PC-3 (cell line): ENCODE measurements at regions not wholly inside any gene's neighbourhood (a gene's known extent, or its start where the extent isn't known, plus 50 kb on each side); places are given as distances from the start of the nearest gene placed in this dataset.

ENCODE experiments used
- CTCF ChIP-seq: fragments of 300-600 bp; sonication (generic); conservative IDR thresholded peaks from 2 replicates; pipeline ENCODE4 v1.5.1; 2017; ENCODE audit warnings: antibody characterized with exemption, low read depth, mild to moderate bottlenecking, low read length
- EZH2 ChIP-seq: fragments of 300-600 bp; sonication (generic); IDR thresholded peaks from one replicate; pipeline ENCODE4 v1.6.1; 2017; ENCODE audit warnings: antibody characterized with exemption, mild to moderate bottlenecking, low read length; ENCODE audit not compliant: unreplicated experiment

GRCh38 chr5:96288845-96289185, 144.2 kb downstream of the PCSK1 start:
- no peak for TF ChIP-seq CTCF
- TF ChIP-seq EZH2: no peak
